GM06990 (cell line): ENCODE measurements at regions not wholly inside any gene's neighbourhood (a gene's known extent, or its start where the extent isn't known, plus 50 kb on each side); places are given as distances from the start of the nearest gene placed in this dataset.

Source experiments
- DNase-seq: peaks from one replicate; pipeline ENCODE4 v3.0.0-alpha.2; 2011; ENCODE audit not compliant: insufficient read length; ENCODE audit errors: extremely low read depth
- H3K27me3 ChIP-seq: replicated peaks from 2 replicates; pipeline ENCODE4 v1.6.0; 2011; ENCODE audit warnings: low read length; ENCODE audit not compliant: control insufficient read depth, insufficient read depth
- H3K36me3 ChIP-seq: 2 replicates; pipeline ENCODE4 v1.5.1; 2011; ENCODE audit warnings: low read length; ENCODE audit not compliant: control insufficient read depth, insufficient read depth
- H3K4me3 ChIP-seq: replicated peaks from 2 replicates; pipeline ENCODE4 v1.5.1; 2011; ENCODE audit warnings: low read depth, mild to moderate bottlenecking, control low read depth, low read length
- CTCF ChIP-seq: IDR thresholded peaks from 2 replicates; pipeline ENCODE4 v1.5.1; 2011; ENCODE audit warnings: low read length, control low read depth, mild to moderate bottlenecking, inconsistent platforms; ENCODE audit not compliant: insufficient read depth, poor library complexity, severe bottlenecking

DNA sequence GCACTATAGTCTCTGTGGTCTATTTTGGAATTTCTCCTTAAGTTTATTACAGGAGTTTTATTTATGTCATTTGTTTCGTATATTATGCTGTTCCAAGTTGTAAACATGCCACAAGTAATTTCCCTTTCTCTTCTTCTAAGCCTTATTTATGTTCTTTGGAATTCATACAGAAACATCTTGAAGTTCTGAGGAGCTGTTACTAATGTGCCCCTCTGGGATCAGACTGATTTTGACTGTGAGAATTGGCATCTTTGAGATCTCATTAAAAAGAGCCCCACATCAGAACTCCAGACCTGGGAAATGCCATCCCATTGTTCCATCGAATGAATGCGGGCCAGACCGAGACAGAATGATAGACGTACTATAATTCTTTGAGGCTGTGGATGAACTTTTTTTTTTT lies 138.8 kb upstream of the CD180 start:
- no peak overlapping the region for H3K4me3 ChIP-seq
- H3K36me3 ChIP-seq = no peaks in the 10 kb centered on the region
- H3K27me3 ChIP-seq = no peaks in the 10 kb centered on the region
- DNase-seq = no peak
- no peak for TF ChIP-seq CTCF

DNA sequence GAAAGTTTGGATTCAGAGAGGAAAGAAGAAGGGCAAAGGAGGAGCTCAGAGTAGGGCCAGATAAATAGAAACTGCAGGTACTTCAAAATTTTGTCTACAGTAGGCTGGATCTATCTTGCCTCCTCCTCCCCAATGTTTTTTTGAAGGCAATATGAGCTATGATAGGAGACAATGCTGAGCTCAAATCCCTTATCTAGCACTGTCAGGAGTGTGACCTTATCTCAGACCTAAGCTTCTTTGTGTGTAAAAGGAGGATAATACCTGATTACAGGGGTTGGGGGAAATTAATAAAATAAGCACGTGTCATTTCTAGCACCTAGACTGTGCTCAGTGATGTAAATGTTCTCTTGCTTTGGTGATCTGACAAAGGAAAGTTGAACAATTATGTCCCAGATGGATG lies 137.8 kb upstream of the CD180 start:
- no peaks in the 10 kb centered on the region for H3K27me3 ChIP-seq
- no peak overlapping the region for H3K4me3 ChIP-seq
- no peak for DNase-seq
- no peak for TF ChIP-seq CTCF
- H3K36me3 ChIP-seq = no peaks in the 10 kb centered on the region

- Histone ChIP-seq H3K4me3 (no peak overlapping the region), H3K36me3 (no peaks in the 10 kb centered on the region), H3K27me3 (no peaks in the 10 kb centered on the region)
- DNase-seq = no peak
- no peak for TF ChIP-seq CTCF
These were observed 136.6 kb upstream of the CD180 start for GRCh38 chr5:67333171-67333570.

GRCh38 chr5:67331296-67331925 lies 134.8 kb upstream of the CD180 start:
- no peaks in the 10 kb centered on the region for H3K27me3 ChIP-seq
- no peak overlapping the region for H3K4me3 ChIP-seq
- no peak for DNase-seq
- TF ChIP-seq CTCF = no peak
- no peaks in the 10 kb centered on the region for H3K36me3 ChIP-seq

DNA sequence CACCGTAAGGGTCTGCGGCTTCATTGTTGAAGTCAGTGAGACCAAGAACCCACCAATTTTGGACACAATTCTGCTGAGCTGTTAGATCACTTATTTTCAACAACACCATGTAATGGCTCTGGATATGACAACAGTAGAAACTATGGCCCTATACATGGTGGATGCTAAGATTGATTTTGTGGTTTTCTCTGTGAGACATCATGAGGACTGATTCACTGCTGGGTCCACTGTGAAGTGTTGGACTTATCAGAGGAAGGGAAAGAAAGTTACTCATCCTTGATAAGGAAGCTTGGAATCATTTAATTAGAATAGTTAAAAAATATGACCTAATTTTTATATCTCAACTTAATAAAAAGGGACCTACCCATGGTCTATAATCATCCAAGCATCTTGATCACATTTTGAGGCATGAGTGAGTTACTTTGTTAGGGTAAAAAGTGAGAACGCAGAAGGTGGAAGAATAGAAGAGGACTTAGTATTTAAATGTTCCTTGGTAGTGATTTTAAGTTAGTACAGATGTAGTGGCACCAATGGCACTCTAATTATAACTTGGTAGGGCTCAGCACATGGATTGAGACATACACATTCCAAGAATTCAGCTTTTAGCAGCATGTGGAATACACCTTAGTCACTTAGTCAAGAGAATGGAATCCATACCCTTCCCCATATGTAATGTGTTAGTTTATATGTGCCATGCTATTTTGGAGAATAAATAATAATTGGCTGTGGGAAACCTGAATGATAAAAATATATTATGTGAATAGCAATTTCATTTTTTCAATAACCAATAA lies 123.5 kb upstream of the CD180 start:
- H3K27me3 ChIP-seq = no peaks in the 10 kb centered on the region
- no peak for TF ChIP-seq CTCF
- H3K4me3 ChIP-seq = no peak overlapping the region
- no peaks in the 10 kb centered on the region for H3K36me3 ChIP-seq
- DNase-seq = no peak
